ENCODE measurements at regions not wholly inside any gene's neighbourhood (a gene's known extent, or its start where the extent isn't known, plus 50 kb on each side); places are given as distances from the start of the nearest gene placed in this dataset.

DNA sequence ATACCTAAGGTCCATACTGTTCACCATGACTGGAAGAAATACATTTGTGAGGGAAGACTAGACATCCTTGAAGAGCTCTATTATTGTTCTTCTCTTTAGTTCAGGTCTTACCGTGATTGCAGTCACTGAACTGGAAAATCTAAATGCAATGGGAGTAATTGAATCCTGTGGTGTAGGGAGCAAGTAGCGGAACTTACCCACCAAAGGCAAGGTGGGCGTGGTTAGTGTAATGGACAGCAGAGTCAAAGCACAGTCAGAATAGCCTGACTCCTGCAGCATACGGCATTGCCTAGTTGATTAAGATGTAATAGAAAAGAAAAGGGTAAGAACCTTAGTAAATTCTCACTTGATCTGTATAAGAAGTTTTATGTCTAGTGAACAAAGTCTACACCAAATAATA lies 679.7 kb upstream of the EPHA7 start:
- TF ChIP-seq, protein P1, sequence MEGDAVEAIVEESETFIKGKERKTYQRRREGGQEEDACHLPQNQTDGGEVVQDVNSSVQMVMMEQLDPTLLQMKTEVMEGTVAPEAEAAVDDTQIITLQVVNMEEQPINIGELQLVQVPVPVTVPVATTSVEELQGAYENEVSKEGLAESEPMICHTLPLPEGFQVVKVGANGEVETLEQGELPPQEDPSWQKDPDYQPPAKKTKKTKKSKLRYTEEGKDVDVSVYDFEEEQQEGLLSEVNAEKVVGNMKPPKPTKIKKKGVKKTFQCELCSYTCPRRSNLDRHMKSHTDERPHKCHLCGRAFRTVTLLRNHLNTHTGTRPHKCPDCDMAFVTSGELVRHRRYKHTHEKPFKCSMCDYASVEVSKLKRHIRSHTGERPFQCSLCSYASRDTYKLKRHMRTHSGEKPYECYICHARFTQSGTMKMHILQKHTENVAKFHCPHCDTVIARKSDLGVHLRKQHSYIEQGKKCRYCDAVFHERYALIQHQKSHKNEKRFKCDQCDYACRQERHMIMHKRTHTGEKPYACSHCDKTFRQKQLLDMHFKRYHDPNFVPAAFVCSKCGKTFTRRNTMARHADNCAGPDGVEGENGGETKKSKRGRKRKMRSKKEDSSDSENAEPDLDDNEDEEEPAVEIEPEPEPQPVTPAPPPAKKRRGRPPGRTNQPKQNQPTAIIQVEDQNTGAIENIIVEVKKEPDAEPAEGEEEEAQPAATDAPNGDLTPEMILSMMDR (IDR thresholded peaks at IDR 0.05; ENCODE audit: low read depth, low read length): no peak
- TF ChIP-seq EZH2phosphoT487 (IDR thresholded peaks at IDR 0.05; ENCODE audit: low read depth): no peak

Measured in OCI-LY3 (cell line).